ENCODE measurements at regions not wholly inside any gene's neighbourhood (a gene's known extent, or its start where the extent isn't known, plus 50 kb on each side); places are given as distances from the start of the nearest gene placed in this dataset.

- TF ChIP-seq, protein P1, sequence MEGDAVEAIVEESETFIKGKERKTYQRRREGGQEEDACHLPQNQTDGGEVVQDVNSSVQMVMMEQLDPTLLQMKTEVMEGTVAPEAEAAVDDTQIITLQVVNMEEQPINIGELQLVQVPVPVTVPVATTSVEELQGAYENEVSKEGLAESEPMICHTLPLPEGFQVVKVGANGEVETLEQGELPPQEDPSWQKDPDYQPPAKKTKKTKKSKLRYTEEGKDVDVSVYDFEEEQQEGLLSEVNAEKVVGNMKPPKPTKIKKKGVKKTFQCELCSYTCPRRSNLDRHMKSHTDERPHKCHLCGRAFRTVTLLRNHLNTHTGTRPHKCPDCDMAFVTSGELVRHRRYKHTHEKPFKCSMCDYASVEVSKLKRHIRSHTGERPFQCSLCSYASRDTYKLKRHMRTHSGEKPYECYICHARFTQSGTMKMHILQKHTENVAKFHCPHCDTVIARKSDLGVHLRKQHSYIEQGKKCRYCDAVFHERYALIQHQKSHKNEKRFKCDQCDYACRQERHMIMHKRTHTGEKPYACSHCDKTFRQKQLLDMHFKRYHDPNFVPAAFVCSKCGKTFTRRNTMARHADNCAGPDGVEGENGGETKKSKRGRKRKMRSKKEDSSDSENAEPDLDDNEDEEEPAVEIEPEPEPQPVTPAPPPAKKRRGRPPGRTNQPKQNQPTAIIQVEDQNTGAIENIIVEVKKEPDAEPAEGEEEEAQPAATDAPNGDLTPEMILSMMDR (IDR thresholded peaks at IDR 0.05): no peak
- FAIRE-seq: no peak
These were observed 245.5 kb downstream of the TBL1XR1 start for GRCh38 chr3:176951586-176952292.

DNA sequence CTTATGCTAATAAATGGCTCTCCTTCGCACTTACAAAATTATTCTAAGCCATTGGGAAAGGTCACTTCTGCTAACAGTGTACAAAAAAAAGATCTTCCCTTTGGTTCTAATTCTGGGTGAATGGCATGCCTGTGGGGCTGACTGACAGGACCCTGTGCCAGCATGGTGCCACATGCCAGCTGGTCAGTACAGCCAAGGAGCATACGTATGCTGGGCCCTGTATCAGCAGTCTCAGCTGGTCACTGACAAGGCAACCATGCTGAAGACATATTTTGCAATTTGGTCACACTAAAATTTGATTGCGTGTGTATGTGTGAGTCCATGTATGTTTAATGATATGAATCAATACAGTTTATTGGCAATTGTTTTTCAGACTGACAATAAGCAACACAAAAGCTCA lies 246.1 kb downstream of the TBL1XR1 start:
- Histone ChIP-seq H3K9me3 (no peaks in the 10 kb centered on the region), H3K36me3 (no peaks in the 10 kb centered on the region), H3K27me3 (no peaks in the 10 kb centered on the region), H3K27ac (no peak overlapping the region), H3K4me1 (no peaks in the 10 kb centered on the region), H3K4me3 (no peak overlapping the region)
- DNase-seq (no peak), ATAC-seq (no peak), FAIRE-seq (no peak)
- intact Hi-C loops (cut with DNase I): no loop called here
- TF ChIP-seq, protein P1 (IDR thresholded peaks at IDR 0.05): no peak
- WGBS, 2 donors: 74 to 84% methylated on average over 3 of the region's 3 CpGs

More at GRCh38 chr3:176951586-176952292, 245.5 kb downstream of the TBL1XR1 start:
- H3K36me3 ChIP-seq: no peaks in the 10 kb centered on the region
- no peak overlapping the region for H3K27ac ChIP-seq
- WGBS, 2 donors: 72 to 79% methylated on average over 10 of the region's 10 CpGs
- no peaks in the 10 kb centered on the region for H3K4me1 ChIP-seq
- H3K4me3 ChIP-seq: no peak overlapping the region
- ATAC-seq (no peak), DNase-seq (no peak)
- no peaks in the 10 kb centered on the region for H3K9me3 ChIP-seq
- no peaks in the 10 kb centered on the region for H3K27me3 ChIP-seq
- intact Hi-C loops (cut with DNase I): no loop called here

DNA sequence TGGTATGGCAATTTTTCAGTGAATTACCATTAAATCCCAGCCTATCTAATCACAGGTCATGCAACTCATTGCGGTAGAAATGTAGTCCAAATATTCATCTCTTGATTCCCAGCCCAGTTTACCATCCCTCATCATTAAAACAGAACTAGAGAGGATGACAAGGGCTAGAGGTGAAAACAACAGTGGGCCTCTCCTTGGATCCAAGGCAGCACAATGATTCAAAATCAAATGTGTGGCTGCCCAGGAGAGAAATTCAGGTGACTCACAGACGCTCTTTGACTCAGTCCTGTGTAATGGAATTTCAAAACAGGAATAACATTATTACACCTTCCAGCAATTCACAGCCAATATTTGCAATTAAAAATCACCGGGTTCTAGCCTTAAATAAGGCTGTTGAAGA lies 246.5 kb downstream of the TBL1XR1 start:
- no peak overlapping the region for H3K27ac ChIP-seq
- no peak overlapping the region for H3K4me3 ChIP-seq
- TF ChIP-seq, protein P1 (IDR thresholded peaks at IDR 0.05): no peak
- no peaks in the 10 kb centered on the region for H3K9me3 ChIP-seq
- intact Hi-C loops (cut with DNase I): no loop called here
- no peaks in the 10 kb centered on the region for H3K4me1 ChIP-seq
- WGBS, 2 donors: 87 to 90% methylated on average over 3 of the region's 3 CpGs
- no peaks in the 10 kb centered on the region for H3K36me3 ChIP-seq
- no peaks in the 10 kb centered on the region for H3K27me3 ChIP-seq
- ATAC-seq (no peak), DNase-seq (no peak), FAIRE-seq (no peak)

GRCh38 chr3:176948151-176948550 lies 249.1 kb downstream of the TBL1XR1 start:
- Histone ChIP-seq H3K27ac (no peak overlapping the region), H3K4me1 (no peaks in the 10 kb centered on the region), H3K27me3 (no peaks in the 10 kb centered on the region), H3K9me3 (no peaks in the 10 kb centered on the region), H3K4me3 (no peak overlapping the region), H3K36me3 (no peaks in the 10 kb centered on the region)
- FAIRE-seq: no peak
- no peak for DNase-seq
- intact Hi-C loops (cut with DNase I): no loop called here
- TF ChIP-seq, protein P1 (IDR thresholded peaks at IDR 0.05): no peak
- ATAC-seq: no peak
- WGBS, 2 donors: 59 to 73% methylated on average over 2 of the region's 2 CpGs

DNA sequence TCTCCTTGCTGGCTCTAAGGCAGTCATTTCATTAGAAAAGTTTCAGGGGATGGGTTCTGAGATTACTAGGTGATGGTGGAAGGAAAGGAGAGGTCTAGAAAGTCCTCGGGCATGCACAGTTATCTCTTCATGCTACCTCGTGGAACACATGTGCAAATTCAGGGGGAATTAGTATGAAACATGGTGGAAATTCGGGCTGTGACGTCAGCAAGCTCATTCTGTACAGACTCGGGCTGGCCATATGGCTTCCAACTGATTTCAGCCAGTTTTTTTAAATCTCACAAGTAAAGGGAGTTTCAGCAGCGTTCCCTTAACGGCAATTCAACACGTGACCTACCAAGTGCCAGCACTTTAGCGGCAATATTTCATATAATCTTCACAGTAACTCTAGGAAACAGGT lies 251.1 kb downstream of the TBL1XR1 start:
- WGBS, 2 donors: 67 to 86% methylated on average over 9 of the region's 9 CpGs
- ATAC-seq: no peak
- intact Hi-C loops (cut with DNase I): no loop called here
- no peak for FAIRE-seq
- H3K4me3 ChIP-seq: no peak overlapping the region
- no peaks in the 10 kb centered on the region for H3K27me3 ChIP-seq
- TF ChIP-seq, protein P1 (IDR thresholded peaks at IDR 0.05): no peak
- no peaks in the 10 kb centered on the region for H3K36me3 ChIP-seq
- DNase-seq: no peak
- no peak overlapping the region for H3K27ac ChIP-seq
- H3K4me1 ChIP-seq: no peaks in the 10 kb centered on the region
- H3K9me3 ChIP-seq: no peaks in the 10 kb centered on the region
